ENCODE measurements at regions not wholly inside any gene's neighbourhood (a gene's known extent, or its start where the extent isn't known, plus 50 kb on each side); places are given as distances from the start of the nearest gene placed in this dataset.
"Not testable (repeated sequence)": the region's sequence is repeated elsewhere in the genome, so short reads cannot be mapped to it uniquely, and the experiment has no call there.

DNA sequence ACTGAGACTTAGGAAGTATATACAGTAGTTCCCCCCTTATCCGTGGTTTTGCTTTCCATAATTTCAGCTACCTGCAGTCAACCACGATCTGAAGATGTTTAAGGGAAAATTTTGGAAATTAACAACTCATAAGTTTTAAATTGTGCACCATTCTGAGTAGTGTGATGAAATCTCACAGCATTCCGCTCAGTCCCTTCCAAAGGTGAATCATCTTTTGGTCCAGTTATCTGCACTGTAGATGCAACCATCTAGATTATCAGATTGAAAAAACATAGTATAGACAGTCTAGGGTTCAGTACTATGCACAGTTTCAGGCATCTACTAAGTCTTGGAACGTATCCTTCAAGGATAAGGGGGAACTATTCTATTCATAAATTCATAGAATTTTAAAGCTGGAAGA lies 109.0 kb downstream of the ANXA3 start:
- Mint-ChIP-seq H3K36me3 (ENCODE audit: insufficient read depth, unreplicated experiment) (no peaks in the 10 kb centered on the region), H3K27ac (ENCODE audit: unreplicated experiment) (no peak overlapping the region), H3K9me3 (ENCODE audit: low read depth, unreplicated experiment) (no peaks in the 10 kb centered on the region), H3K27me3 (ENCODE audit: unreplicated experiment) (no peaks in the 10 kb centered on the region), H3K4me1 (ENCODE audit: low read depth, unreplicated experiment) (no peaks in the 10 kb centered on the region), H3K4me3 (ENCODE audit: low read depth, unreplicated experiment) (no peak overlapping the region)
- intact Hi-C loops (cut with micrococcal nuclease; ENCODE audit: unreplicated experiment): no loop called here
- no peak for DNase-seq
- BruUV-seq (replicated peaks): no TSS peak
- CTCF ChIA-PET: no interaction called here
- TF ChIP-seq, protein P1, sequence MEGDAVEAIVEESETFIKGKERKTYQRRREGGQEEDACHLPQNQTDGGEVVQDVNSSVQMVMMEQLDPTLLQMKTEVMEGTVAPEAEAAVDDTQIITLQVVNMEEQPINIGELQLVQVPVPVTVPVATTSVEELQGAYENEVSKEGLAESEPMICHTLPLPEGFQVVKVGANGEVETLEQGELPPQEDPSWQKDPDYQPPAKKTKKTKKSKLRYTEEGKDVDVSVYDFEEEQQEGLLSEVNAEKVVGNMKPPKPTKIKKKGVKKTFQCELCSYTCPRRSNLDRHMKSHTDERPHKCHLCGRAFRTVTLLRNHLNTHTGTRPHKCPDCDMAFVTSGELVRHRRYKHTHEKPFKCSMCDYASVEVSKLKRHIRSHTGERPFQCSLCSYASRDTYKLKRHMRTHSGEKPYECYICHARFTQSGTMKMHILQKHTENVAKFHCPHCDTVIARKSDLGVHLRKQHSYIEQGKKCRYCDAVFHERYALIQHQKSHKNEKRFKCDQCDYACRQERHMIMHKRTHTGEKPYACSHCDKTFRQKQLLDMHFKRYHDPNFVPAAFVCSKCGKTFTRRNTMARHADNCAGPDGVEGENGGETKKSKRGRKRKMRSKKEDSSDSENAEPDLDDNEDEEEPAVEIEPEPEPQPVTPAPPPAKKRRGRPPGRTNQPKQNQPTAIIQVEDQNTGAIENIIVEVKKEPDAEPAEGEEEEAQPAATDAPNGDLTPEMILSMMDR (IDR thresholded peaks at IDR 0.05; ENCODE audit: unreplicated experiment): no peak

DNA sequence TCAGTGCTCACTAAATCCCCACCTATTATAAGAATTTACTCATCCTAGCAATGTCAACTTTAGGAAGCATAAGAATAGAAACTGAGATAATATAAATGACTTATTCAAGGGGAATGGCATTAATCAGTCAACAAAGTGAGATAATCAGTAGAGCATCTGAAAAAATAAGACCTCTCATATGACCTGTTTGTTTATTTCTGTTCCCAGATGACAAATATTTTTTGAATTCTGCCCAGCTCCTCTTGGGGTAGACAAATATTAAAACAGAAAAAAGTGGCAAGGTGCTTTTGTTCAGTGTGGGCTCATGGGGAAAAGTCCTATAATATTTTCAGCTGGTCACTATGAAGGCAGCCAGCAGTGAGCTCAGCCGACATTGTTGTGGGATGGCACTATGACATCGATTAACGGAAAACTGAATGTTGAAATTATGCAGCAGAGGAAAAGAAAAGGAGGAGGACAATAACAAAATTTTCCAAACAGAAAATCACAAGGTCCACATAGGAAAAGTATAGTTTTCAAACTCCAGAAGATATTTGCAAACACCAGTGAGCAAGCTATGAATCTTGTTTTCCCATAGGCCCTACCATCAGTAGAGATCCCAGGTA lies 109.6 kb downstream of the ANXA3 start:
- DNase-seq: no peak
- Mint-ChIP-seq H3K27me3 (ENCODE audit: unreplicated experiment) (no peaks in the 10 kb centered on the region), H3K4me1 (ENCODE audit: low read depth, unreplicated experiment) (no peaks in the 10 kb centered on the region), H3K9me3 (ENCODE audit: low read depth, unreplicated experiment) (no peaks in the 10 kb centered on the region), H3K36me3 (ENCODE audit: insufficient read depth, unreplicated experiment) (no peaks in the 10 kb centered on the region), H3K4me3 (ENCODE audit: low read depth, unreplicated experiment) (no peak overlapping the region), H3K27ac (ENCODE audit: unreplicated experiment) (no peak overlapping the region)
- no TSS peak for BruUV-seq (replicated peaks)
- intact Hi-C loops (cut with micrococcal nuclease; ENCODE audit: unreplicated experiment): no loop called here
- TF ChIP-seq, protein P1 (IDR thresholded peaks at IDR 0.05; ENCODE audit: unreplicated experiment): no peak
- CTCF ChIA-PET: interaction anchor here (0.7 to 0.8 kb wide), 2 partner anchors 9 to 17 kb away, joined by 3 to 9 read pairs; no protein-coding TSS in a partner anchor

DNA sequence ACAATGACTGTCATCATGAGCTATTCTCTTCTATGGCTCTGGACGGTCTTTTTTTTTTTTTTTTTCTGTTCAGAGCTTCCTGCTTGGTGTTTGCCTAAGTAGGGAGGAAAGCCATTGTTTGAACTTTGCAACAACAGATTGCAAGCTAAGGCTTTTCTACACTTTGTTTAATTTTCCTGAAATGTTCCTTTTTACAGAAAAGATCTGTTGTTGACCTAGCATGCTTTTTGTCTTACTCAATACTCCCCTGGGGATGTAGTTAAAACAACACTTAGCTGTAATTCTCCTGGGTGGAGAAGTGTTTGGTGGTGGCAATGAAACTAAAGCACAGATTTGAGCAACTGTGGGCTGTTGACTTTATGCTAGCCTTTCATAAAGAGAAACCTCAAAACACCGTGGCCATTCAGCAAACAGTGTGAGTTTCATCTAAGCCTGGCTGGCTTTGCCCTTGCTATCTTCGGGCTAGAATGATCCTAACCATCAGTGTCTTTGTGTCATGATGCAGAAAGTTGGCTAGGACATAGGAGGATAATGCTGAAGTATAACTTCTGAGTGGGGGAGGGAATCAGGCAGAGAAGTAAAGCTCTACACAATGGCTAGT lies 110.5 kb downstream of the ANXA3 start:
- no TSS peak for BruUV-seq (replicated peaks)

GRCh38 chr4:78662658-78663057 lies 111.1 kb downstream of the ANXA3 start:
- BruUV-seq (replicated peaks): no TSS peak
- H3K4me1 Mint-ChIP-seq (ENCODE audit: low read depth, unreplicated experiment): no peaks in the 10 kb centered on the region
- CTCF ChIA-PET: no interaction called here
- H3K36me3 Mint-ChIP-seq (ENCODE audit: insufficient read depth, unreplicated experiment): no peaks in the 10 kb centered on the region
- intact Hi-C loops (cut with micrococcal nuclease; ENCODE audit: unreplicated experiment): no loop called here
- no peaks in the 10 kb centered on the region for H3K27me3 Mint-ChIP-seq (ENCODE audit: unreplicated experiment)
- no peak overlapping the region for H3K27ac Mint-ChIP-seq (ENCODE audit: unreplicated experiment)
- no peak for DNase-seq
- H3K9me3 Mint-ChIP-seq (ENCODE audit: low read depth, unreplicated experiment): no peaks in the 10 kb centered on the region
- H3K4me3 Mint-ChIP-seq (ENCODE audit: low read depth, unreplicated experiment): no peak overlapping the region
- TF ChIP-seq, protein P1 (IDR thresholded peaks at IDR 0.05; ENCODE audit: unreplicated experiment): no peak

More for the DNA sequence above, 110.5 kb downstream of the ANXA3 start:
- Mint-ChIP-seq H3K4me3 (ENCODE audit: low read depth, unreplicated experiment) (no peak overlapping the region), H3K27me3 (ENCODE audit: unreplicated experiment) (no peaks in the 10 kb centered on the region), H3K9me3 (ENCODE audit: low read depth, unreplicated experiment) (no peaks in the 10 kb centered on the region), H3K4me1 (ENCODE audit: low read depth, unreplicated experiment) (no peaks in the 10 kb centered on the region), H3K36me3 (ENCODE audit: insufficient read depth, unreplicated experiment) (no peaks in the 10 kb centered on the region), H3K27ac (ENCODE audit: unreplicated experiment) (no peak overlapping the region)
- CTCF ChIA-PET: interaction anchor here (0.7 to 0.8 kb wide), 2 partner anchors 10 to 18 kb away, joined by 3 to 9 read pairs; no protein-coding TSS in a partner anchor
- no peak for DNase-seq
- intact Hi-C loops (cut with micrococcal nuclease; ENCODE audit: unreplicated experiment): no loop called here
- TF ChIP-seq, protein P1 (IDR thresholded peaks at IDR 0.05; ENCODE audit: unreplicated experiment): no peak

- H3K9me3 Mint-ChIP-seq (ENCODE audit: low read depth, unreplicated experiment); BruUV-seq (replicated peaks); H3K4me1 Mint-ChIP-seq (ENCODE audit: low read depth, unreplicated experiment); H3K27ac Mint-ChIP-seq (ENCODE audit: unreplicated experiment); intact Hi-C loops (cut with micrococcal nuclease; ENCODE audit: unreplicated experiment); H3K36me3 Mint-ChIP-seq (ENCODE audit: insufficient read depth, unreplicated experiment); H3K4me3 Mint-ChIP-seq (ENCODE audit: low read depth, unreplicated experiment); H3K27me3 Mint-ChIP-seq (ENCODE audit: unreplicated experiment); CTCF ChIA-PET; DNase-seq: not testable (repeated sequence)
Observed at GRCh38 chr4:78664296-78664695, 111.9 kb upstream of the BMP2K start.

Measured in Calu3 (cell line).